Keratinocyte (primary cell): ENCODE measurements at regions not wholly inside any gene's neighbourhood (a gene's known extent, or its start where the extent isn't known, plus 50 kb on each side); places are given as distances from the start of the nearest gene placed in this dataset.

ENCODE experiments used
- DNase-seq: peaks from one replicate; pipeline ENCODE4 v3.0.0-alpha.2; 2011; ENCODE audit warnings: low read depth, missing footprints, low spot score
- FAIRE-seq: peaks from 2 replicates; lab custom pipeline; 2011; peaks lifted over from hg19 to GRCh38; lab: Jason Lieb, UNC
- H2AFZ ChIP-seq: 2 replicates; pipeline ENCODE4 v1.6.0; 2012; ENCODE audit warnings: low read length, control low read depth, inconsistent platforms; ENCODE audit not compliant: control insufficient read depth
- H3K27ac ChIP-seq: 2 replicates; pipeline ENCODE4 v1.5.1; 2011; ENCODE audit warnings: low read length; ENCODE audit not compliant: control insufficient read depth, insufficient read depth
- H3K27me3 ChIP-seq: 3 replicates; pipeline ENCODE4 v1.6.0; 2011; ENCODE audit warnings: low read length; ENCODE audit not compliant: control insufficient read depth, insufficient read depth; ENCODE audit errors: extremely low read depth
- H3K36me3 ChIP-seq, 2 experiments: 2 replicates in 1 of 2; 3 replicates in 1 of 2; pipeline ENCODE4 v1.5.1; 2011; ENCODE audit warnings: low read length in 2 of 2, mild to moderate bottlenecking in 1 of 2; ENCODE audit not compliant: control insufficient read depth in 2 of 2, insufficient read depth in 2 of 2; ENCODE audit errors: extremely low read depth in 1 of 2
- H3K4me1 ChIP-seq: 3 replicates; pipeline ENCODE4 v1.5.1; 2011; ENCODE audit warnings: low read length; ENCODE audit not compliant: control insufficient read depth, insufficient read depth; ENCODE audit errors: extremely low read depth
- H3K4me2 ChIP-seq: 3 replicates; pipeline ENCODE4 v1.6.0; 2011; ENCODE audit warnings: low read depth, low read length; ENCODE audit not compliant: control insufficient read depth, insufficient read depth; ENCODE audit errors: extremely low read depth
- H3K4me3 ChIP-seq, 3 experiments: fragments of 200-600 bp in 1 of 3; sonication (generic) in 1 of 3; 2 replicates in 2 of 3; 3 replicates in 1 of 3; pipeline ENCODE4 v1.5.1; 2011 to 2016; ENCODE audit warnings: low read length in 3 of 3, mild to moderate bottlenecking in 3 of 3, control low read depth in 2 of 3, inconsistent platforms in 1 of 3, low read depth in 1 of 3, mixed read lengths in 1 of 3, mixed run types in 1 of 3, moderate library complexity in 1 of 3; ENCODE audit not compliant: control insufficient read depth in 2 of 3, insufficient read depth in 2 of 3; ENCODE audit errors: extremely low read depth in 1 of 3
- H3K79me2 ChIP-seq: 2 replicates; pipeline ENCODE4 v1.6.0; 2012; ENCODE audit warnings: low read length; ENCODE audit not compliant: control insufficient read depth, insufficient read depth
- H3K9ac ChIP-seq: 3 replicates; pipeline ENCODE4 v1.6.0; 2011; ENCODE audit warnings: low read length; ENCODE audit not compliant: control insufficient read depth, insufficient read depth; ENCODE audit errors: extremely low read depth
- H3K9me1 ChIP-seq: 3 replicates; pipeline ENCODE4 v1.6.0; 2011; ENCODE audit warnings: low read length; ENCODE audit not compliant: control insufficient read depth, insufficient read depth; ENCODE audit errors: extremely low read depth
- H3K9me3 ChIP-seq: 2 replicates; pipeline ENCODE4 v1.5.1; 2012; ENCODE audit warnings: low read depth, low read length; ENCODE audit not compliant: control insufficient read depth
- H4K20me1 ChIP-seq: 3 replicates; pipeline ENCODE4 v1.6.0; 2011; ENCODE audit warnings: low read length; ENCODE audit not compliant: control insufficient read depth, insufficient read depth; ENCODE audit errors: extremely low read depth
- CTCF ChIP-seq, 3 experiments: IDR thresholded peaks in 1 of 3; conservative IDR thresholded peaks in 1 of 3; optimal IDR thresholded peaks in 1 of 3; 2 replicates in 2 of 3; 3 replicates in 1 of 3; pipeline versions ENCODE3 to v1.5.1; 2011; ENCODE audit warnings: low read length in 3 of 3, mild to moderate bottlenecking in 3 of 3, moderate library complexity in 2 of 3, control low read depth in 1 of 3, inconsistent platforms in 1 of 3; ENCODE audit not compliant: insufficient read depth in 2 of 3; ENCODE audit errors: extremely low read depth in 1 of 3
- EZH2 ChIP-seq: IDR thresholded peaks from one replicate; pipeline ENCODE4 v1.6.1; 2012; ENCODE audit warnings: inconsistent platforms, mild to moderate bottlenecking, low read length, moderate library complexity
- dilution Hi-C: fragments of 300-500 bp; cut with MboI; formaldehyde crosslinking; loops from one replicate; pipeline ENCODE4 v1.7.0; 2020; ENCODE audit warnings: low sequenced_read_pairs; ENCODE audit not compliant: extremely low pct_ligation_motif_present

- Histone ChIP-seq H3K27ac (no peak overlapping the region), H3K79me2 (no peaks in the 10 kb centered on the region), H3K9me3 (no peaks in the 10 kb centered on the region), H3K4me2 (no peak overlapping the region), H3K9me1 (no peaks in the 10 kb centered on the region), H3K27me3 (peaks cover 4% of the 10 kb centered on the region), H3K4me3 (no peak overlapping the region), H4K20me1 (no peaks in the 10 kb centered on the region), H2AFZ (no peak overlapping the region), H3K4me1 (no peaks in the 10 kb centered on the region), H3K36me3 (no peaks in the 10 kb centered on the region), H3K9ac (no peak overlapping the region)
- DNase-seq (no peak), FAIRE-seq (no peak)
- no peak for TF ChIP-seq CTCF (optimal IDR thresholded peaks at IDR 0.05 in 1 of 3, IDR thresholded peaks at IDR 0.05 in 1 of 3, conservative IDR thresholded peaks at IDR 0.05 in 1 of 3; ENCODE audit: extremely low read depth in 1 of 3, insufficient read depth in 2 of 3, low read length in 3 of 3)
- TF ChIP-seq EZH2, result no peak
- dilution Hi-C loops, result no loop called here
Measured at GRCh38 chr5:175365866-175366265, 78.1 kb downstream of the DRD1 start.

- no peak overlapping the region for H3K9ac ChIP-seq
- H3K79me2 ChIP-seq, result no peaks in the 10 kb centered on the region
- no peaks in the 10 kb centered on the region for H3K36me3 ChIP-seq
- FAIRE-seq (no peak), DNase-seq (no peak)
- no peaks in the 10 kb centered on the region for H4K20me1 ChIP-seq
- no peaks in the 10 kb centered on the region for H3K9me3 ChIP-seq
- no peak overlapping the region for H2AFZ ChIP-seq
- TF ChIP-seq EZH2 (no peak), CTCF (optimal IDR thresholded peaks at IDR 0.05 in 1 of 3, IDR thresholded peaks at IDR 0.05 in 1 of 3, conservative IDR thresholded peaks at IDR 0.05 in 1 of 3; ENCODE audit: extremely low read depth in 1 of 3, insufficient read depth in 2 of 3, low read length in 3 of 3) (no peak)
- no peak overlapping the region for H3K27ac ChIP-seq
- H3K27me3 ChIP-seq, result peaks cover 4% of the 10 kb centered on the region
- no peaks in the 10 kb centered on the region for H3K9me1 ChIP-seq
- dilution Hi-C loops, result no loop called here
- H3K4me1 ChIP-seq, result no peaks in the 10 kb centered on the region
- no peak overlapping the region for H3K4me3 ChIP-seq
- H3K4me2 ChIP-seq, result no peak overlapping the region
Measured at GRCh38 chr5:175363300-175363699, 80.7 kb downstream of the DRD1 start.
